HG03520 (cell line): ENCODE measurements at regions not wholly inside any gene's neighbourhood (a gene's known extent, or its start where the extent isn't known, plus 50 kb on each side); places are given as distances from the start of the nearest gene placed in this dataset.

Experiments used
- ATAC-seq: cut with Tn5 transposase; IDR thresholded peaks from one replicate; pipeline ENCODE4 v1.9.1; 2021; ENCODE audit warnings: mild to moderate bottlenecking, moderate library complexity; ENCODE audit not compliant: unreplicated experiment

DNA sequence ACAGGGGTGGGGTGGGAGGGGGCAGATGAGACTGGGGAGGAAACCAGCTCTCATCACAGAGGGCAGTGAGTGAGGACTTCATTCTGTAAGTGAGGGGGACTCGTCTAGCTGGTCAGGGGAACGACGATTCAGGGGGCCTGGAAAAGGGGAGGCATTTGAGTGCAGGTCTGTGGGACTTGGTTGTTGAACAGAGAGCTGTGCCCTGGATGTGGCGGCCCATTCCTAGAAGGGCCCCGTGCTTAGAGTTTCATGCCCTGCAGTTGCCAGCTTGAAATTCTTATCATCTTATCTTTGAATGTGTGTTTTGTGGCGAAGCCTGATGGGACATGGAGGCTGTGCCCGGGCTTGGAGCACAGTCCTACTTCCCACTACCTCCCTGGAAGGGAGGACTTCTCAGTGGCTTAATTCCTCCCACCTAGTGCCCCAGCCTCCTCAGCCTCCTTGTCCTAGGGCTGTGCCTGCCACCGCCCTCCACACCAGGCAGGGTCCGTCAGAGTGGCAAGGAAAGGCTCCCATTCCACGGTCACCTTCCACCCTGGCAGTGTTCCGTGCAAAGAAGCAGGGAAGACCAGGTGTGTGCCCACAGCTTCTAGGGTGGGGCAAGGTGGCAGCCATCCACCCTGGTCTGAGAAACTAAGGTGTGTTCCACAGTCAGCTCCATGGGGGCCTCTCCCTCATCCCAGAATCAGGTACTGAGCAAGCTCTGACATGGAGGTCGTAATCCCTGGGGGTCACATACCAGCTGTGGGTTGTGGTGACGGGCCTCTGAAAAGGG is 59.7 kb upstream of the LMO1 start:
- no peak for ATAC-seq

DNA sequence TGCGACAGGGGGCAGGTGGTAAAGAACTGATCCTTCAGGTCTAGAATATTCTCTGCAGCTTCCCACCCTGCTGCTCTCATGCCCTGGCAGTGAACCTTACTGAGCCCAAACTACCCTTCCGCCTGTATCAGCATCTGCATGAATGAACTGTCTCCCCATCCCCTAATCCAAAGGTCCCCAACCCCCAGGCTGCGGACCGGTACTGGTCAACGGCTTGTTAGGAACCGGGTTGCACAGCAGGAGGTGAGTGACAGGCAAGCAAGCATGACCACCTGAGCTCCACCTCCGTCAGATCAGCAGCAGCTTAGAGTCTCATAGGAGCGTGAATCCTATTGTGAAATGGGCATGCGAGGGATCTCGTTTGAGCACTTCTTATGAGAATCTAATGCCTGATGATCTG is 58.2 kb upstream of the LMO1 start:
- ATAC-seq = no peak

DNA sequence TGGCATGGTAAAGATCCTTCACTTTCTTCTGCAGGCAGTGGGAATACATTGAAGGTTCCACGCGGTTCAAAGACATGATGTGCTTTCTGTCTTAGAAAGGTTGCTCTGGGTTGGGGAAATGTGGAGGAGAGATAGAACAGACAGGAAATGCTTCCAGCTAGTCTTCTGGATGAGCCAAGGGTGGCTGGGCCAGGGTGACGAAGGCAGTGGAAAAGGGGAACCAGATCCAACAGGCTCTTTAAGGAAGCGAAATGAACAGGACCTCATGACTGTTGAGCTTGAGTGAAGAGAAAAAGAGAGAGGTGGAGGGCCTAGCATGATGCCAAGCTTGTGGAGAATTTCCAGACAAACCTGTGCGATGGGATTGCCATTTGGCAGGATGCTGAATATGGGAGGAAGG is 56.4 kb upstream of the LMO1 start:
- no peak for ATAC-seq

DNA sequence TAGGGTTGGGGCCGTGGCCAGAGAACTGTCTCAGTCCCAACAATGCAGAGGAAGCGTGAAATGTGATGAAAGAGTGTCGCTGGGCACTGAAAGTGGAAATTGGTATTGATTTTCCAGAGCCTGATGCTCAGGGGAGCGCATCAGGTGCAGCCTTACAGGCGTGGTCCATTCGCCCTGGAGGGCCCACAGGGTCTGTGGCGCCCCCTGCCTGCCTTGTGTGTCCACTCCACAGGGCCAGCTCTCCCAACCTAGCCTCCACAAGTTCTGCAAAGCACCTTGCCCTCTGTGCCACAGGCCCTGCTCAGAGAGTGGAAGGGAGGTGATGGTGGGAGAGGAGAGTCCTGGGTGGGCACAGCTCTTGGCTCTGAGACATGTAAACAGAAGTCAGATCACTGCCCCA is 54.9 kb upstream of the LMO1 start:
- ATAC-seq = no peak

DNA sequence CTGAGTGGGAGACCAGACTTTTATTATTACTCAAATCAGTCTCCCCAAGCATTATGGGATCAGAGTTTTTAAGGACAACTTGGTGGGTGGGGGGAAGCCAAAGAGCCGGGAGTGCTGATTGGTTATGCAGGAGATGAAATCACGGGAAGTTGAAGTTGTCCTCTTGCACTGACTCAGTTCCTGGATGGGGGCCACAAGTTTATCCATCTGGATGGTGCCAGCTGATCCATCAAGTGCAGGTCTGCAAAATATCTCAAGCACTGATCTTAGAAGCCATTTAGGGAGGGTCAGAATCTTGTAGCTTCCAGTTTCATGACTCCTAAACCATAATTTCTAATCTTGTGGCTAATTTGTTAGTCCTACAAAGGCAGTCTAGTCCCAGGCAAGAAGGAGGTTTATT is 53.5 kb upstream of the LMO1 start:
- no peak for ATAC-seq

DNA sequence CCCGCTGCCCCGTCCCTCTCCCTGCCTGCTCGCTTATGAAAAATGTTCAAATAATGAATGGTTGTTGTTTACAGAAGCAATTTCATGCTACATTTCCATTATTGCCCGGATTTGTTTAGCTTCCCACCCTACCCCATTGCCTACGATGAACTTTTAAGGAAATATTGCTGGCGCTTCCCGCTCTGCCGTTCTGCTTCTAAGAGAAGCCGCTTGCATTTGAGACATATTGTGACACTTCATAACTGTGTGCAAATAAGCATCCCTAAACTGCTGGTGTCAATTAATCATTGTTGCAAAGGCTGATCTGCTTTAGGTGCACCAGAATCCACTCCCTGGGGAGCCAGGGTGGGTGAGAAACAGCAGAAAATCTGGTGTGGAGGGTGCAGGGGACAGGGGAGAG is 52.3 kb upstream of the LMO1 start:
- no peak for ATAC-seq

DNA sequence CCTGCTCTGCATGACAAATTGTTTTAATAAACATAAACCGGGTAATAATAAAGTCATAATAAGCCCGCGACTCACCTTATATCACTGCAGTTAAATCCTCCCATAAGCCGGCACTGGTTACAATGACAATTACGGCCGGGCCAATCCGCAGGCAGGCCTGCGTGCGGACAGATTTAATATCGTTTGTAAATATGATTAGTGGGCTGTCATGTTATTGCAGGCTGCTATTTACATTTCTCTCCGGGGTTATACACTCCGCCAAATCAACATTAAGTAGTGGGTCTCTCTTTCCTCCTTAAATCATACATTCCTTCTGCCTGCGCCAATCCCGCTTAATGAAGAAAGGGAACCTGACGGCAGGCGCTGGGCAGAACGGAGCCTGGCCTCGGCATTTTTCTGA is 51.8 kb upstream of the LMO1 start:
- no peak for ATAC-seq

DNA sequence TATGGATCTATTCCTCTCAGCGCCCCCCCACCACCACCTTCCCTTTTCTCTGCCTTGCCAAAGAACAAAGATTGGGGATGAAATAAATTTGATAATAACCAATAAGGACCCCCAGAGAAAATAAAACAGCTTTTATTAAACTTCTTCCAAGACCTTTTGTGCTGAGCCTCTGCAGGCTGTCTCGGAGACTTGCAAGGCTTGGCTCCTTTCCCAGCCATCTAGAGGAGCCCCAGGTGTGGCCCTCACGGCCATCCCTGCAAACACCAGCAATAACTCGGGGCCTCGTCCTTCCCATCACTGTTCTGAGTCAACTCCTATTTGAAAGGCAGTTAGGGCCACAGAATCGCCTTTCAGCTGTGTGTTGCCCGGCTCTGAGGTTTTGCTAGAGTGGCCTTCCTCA is 51.2 kb upstream of the LMO1 start:
- ATAC-seq = no peak

DNA sequence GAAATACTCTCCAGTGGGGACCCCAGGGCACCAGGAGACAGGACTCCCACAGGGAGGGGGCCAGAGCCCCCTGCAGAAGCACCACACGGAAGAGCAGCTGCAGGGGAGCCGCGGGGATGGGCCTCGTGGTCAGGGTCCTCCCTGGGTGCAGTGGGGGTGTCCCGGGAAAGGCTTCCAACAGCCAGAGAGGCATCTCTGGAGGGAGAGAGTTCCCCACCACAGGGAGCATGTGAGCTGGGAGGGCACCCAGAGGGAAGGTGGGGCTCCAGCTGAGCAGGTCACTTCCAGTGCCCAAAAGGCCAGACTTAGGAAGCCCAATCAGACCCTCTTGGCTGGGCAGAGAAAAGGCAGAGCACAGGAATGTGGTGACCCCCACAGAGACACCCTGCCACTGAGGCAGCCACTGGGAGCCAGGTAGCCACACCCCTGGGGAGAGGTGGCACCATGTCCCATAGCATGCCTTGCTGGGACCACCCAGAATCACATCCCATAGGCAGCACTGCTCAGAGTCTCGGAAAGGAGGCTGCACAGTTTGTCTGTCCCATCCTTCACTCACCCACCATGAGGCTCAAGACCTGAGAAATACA is 49.9 kb upstream of the LMO1 start:
- ATAC-seq = no peak
